Fibroblast of gingiva (primary cell): ENCODE measurements at regions not wholly inside any gene's neighbourhood (a gene's known extent, or its start where the extent isn't known, plus 50 kb on each side); places are given as distances from the start of the nearest gene placed in this dataset.

ENCODE experiments used
- DNase-seq: peaks from one replicate; pipeline ENCODE4 v3.0.0-alpha.2; 2011; ENCODE audit warnings: low read depth

DNA sequence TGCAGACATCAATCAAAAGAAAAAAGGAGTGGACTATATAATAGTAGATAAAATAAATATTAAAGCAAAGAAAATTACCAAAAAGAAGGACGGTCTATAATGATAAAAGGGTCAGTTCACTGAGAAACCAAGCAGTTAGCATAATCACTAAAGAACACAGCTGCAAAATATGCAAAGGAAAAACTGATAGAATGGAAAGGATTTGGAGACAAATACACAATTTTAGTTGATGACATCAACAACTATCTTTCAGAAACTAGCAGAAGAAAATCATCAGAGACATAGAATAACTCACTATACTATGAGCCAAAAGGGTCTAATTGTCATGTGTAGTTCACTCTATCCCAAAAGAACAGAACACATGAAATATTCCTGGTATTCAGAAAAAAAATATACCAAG, 316.4 kb upstream of the IGFBP3 start:
- no peak for DNase-seq

DNA sequence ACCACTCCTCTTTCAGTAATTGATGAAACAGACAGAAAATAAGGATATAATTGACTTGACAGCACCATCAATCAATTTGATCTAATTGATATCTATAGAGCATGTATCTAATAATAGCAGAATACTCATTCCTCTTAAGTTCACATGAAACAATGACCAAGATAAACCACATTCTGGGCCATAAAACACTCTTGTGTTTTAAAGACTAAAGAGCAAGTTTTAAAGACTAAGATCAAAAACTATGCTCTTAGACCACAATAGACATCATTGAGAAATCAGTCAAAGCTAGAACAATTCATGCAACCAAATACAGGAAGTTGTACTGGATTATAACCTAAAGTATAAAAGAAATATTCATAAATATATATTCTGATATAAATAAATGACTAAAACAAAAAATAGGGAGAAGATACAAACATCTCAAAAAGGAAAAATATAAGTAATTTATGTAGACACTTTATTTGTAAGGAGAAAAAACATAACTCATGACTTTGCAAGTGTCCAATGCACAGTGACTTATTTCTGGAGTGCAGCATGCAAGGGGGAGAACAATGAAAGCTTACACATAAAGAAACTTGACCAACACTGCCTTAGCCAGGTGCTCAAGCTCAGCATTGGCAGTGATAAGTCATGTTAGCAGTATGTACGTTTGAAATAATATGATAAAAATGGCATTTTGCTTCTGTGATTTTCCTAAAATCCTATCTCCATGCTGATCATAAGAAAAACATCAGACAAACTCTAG, 312.7 kb upstream of the IGFBP3 start:
- DNase-seq = no peak

DNA sequence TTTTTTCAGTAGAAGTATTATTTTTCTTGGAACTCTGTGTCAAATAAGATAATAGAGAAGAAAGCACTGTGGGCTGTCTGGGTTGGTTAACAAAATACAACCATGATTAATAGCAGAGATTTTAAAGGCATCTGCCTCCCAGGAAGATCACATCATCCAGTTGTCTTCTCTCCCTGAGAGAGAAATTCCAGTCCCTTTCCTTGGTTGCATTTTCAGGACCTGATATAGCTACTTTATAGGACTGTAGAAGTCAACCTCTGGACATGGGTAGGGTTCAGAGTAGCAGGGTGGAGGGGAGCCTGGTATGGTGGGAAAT, 309.9 kb upstream of the IGFBP3 start:
- no peak for DNase-seq

DNA sequence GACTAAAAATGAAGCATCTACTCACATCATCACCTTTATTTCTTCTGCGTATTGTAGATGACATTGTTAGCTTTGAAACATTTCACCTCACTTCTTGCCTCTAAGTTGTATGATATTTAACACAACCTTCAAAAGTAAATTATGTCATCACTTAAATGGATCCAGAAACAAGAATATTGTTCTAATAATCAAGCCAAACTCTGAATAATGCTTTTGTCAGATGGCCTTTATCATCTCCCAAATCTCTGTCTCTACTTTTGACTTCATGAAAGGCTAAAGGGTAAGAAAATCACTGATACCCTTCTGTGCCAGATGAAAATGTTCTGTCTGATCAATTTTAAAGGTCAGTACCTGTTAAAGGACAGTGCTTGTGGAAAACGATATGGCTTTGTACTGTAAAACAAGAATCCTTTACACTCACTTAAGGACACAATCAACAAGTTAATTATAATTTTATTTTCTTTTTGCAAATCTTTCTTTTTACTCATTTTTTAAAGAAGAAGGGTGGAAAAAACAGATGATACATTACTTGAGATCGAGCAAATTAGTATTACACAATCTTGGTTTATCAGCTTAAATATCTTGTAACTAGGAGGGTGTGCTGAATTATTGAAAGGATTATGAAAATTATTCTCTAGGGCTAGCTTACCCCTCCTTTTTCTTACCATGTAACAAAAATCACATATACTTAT, 309.4 kb upstream of the IGFBP3 start:
- no peak for DNase-seq

DNA sequence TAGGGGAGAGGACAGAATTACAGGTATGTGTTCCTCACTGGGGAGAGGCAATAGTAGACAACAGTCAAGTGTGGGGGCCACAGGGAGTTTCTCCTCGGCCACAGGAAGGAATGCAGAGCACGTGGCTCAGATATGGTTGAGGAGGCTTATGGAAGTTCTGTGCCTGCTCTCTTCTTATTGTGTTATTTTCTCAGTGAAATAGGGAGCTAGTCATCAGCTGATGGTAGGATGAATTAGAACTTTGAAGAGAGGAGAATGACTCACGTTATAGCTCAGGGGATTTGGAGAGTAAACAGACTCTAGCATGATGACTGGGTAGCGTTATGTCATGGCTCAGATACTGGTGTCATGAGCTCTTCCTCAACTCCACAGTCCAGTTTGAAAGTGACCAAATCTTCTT, 308.3 kb upstream of the IGFBP3 start:
- DNase-seq = peak; percentile 58

DNA sequence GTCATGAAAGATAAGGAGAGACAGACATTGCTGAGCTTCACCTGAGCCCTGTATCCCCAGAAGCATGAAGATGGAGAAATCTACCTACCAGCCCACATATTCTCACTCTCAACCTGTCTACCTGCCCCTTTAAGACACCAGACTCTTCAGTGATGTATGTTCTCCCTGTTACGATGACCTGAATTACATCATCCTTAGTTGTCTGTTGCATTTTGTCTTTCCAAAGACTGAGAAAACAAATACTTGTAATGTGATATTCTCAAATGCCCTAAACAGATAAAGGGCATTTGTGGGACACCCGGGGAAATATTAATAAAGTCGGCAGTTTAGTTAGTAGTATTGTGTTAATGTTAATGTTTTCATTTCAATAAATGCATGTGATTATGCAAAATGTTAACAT, 305.8 kb upstream of the IGFBP3 start:
- DNase-seq = peak; percentile 9

DNA sequence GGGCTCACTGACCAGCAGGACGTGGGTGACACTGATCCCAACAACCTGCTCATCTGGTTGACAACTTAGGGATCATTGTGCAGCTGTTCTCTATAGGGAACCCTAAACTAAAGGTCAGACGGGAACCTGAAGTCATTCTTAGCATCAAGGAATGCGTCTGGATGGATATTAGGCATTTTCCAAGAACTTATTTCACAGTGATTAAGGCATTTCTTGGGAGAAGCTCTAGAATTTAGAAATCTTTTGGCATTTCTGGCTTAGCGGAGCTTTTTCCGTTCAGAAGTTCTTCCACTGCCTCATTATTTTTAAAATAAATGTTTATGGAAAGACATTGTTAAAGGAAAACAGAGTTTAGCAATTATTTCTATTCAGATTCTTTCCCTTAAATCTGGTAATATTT, 303.3 kb upstream of the IGFBP3 start:
- no peak for DNase-seq

DNA sequence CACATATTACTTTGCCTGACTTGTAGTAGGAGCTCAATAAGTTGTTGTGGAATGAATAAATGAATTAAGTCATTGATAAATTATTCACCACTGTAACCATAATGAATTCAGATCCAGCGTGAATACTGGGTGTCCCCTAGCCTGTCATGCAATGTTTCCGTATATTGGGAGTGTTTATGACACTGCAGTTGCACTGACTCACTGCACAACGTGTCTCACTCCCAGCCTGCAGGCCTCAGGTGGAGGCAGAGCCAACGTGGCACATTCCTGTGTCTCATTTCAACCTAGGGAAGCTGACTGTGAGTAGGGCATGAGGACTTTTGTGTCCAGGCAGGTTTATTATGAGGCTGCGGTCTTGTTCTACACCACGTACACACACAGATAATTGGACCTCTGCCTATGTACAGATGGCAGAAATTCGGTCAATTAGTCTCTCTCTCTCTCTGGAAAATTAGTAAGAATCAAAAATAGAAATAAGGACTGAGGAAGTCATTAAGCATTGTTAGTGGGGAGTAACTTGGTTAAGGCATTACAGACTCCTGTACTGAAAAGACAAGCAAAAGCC, 299.1 kb upstream of the IGFBP3 start:
- no peak for DNase-seq

DNA sequence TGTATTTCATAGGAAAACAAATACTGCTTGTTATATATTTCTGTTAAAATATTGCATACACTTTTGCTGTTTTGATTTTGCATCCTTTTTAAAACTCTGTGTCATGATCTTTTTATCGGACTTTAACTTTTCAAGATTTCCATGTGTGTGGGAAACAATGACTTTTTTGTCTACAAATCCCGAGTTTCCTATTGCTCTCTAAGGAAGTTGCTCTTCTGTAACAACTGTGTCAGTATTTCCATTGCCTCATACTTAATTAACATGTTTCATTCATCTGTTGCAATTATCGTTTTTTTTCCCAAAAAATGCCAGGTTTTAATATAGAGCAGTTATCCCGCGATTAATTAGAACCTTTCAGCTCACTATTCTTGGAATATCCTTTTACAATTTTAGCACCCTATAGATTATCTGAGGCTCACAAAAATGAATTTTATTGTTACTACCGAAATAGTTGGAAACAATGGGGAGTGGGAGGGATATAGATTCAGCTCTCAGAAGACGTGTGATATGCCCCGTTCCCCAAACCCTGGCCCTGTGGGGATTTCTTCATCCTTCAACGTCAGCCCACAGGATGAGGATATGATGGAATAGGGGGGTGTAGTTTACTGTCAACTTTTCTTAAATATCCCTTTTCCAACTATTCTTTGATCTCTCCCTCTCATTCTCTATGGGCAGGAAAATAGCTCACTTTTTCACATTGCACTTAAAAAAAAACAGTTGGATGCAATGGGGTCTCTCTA, 297.6 kb upstream of the IGFBP3 start:
- DNase-seq = peak; percentile 17

DNA sequence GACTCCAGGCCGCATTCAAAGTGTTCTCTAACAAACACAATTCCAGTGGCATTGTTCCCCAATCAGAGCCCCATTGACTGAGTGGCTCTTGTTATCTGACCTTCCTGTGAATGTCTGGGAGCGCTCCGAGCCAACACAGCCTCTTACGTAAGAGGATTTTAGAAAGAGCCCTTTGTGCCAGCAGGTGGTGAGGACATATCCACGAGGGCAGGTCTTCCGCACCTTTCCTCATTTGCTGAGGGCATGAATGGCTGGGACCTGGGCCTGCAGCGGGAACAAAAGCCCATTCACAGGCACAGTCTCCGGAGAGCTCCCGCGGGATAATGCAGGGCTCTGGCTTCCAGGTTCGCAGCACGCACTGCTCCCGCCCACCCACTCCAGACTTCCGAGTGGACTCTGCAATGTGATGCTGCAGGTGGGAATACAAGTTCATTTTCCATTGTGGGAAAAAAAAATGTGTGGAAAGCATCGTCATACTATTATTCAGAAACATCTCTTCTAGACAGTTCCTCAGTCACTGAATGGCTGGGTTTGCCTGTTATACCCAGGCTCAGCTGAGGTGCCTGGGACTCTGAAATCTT, 295.0 kb upstream of the IGFBP3 start:
- no peak for DNase-seq

DNA sequence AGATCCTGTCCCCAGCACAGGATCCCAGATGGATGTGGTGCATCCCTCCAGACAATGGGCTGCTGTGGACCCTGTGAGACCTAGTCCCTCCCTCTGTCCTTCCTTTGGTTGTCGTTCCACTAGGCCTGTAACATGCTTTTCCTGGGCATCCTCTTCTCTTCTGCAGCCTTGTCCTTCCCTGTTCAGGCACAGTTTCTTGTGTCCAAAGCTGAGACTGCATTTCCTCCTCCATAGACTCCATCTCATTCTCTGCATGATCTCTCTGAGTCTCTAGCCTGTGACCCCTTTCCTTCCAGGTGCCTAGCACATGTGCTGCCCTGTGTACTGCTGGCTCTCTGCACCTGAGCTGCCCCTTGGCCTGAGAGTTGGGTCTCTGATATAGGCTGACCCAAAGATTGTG, 293.5 kb upstream of the IGFBP3 start:
- DNase-seq = no peak

DNA sequence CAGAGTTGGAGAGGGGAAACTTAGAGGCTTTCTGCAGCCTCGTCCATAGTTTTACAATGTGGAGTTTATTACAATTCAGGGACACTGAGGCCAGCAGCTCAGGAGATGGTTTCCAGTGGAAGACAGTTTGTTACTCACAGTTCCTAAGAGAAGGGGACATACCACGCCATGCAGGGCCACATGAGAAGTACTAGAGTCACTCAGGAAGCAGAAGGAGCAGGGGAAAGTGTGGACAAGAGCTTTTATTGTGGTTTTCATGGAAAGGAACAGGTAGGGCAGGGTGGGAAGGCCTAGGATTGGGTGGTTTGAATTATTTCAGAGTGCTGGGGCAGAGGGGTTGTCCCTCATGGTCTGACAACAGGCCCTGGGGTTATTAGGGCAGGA, 292.1 kb upstream of the IGFBP3 start:
- DNase-seq = no peak

DNA sequence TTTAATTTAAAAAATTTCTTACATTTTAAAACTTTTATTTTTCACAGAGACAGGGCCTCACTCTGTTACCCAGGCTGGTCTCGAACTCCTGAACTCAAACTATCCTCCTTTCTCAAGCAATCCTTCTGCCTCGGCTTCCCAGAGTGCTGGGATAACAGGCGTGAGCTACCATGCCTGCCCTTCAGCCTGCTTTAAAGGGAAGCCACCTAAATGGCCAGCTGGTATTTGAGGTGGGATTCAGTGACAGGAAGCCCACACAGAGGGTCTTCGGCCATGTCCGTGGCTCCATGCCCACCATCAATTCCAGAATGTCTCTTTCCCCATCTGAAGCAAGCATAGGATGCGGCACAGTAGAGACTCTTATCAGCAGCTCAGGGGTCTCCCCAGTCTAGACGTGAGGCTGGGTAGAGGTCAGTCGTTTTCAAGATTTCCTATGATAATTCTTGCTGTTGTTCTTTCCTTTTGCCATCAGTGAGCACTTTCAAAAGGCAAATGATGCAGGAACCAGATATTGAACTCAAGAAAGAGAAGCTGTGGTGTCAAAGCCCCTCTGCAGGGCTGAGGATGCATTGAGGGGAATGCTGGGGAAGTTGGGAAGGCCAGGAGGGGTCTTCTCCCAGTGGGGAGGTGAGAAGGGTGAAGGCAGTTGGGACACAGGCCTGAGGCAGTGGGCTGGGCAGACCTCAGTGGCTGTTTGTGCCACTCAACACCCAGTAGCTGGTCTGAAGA, 291.5 kb upstream of the IGFBP3 start:
- DNase-seq = no peak

DNA sequence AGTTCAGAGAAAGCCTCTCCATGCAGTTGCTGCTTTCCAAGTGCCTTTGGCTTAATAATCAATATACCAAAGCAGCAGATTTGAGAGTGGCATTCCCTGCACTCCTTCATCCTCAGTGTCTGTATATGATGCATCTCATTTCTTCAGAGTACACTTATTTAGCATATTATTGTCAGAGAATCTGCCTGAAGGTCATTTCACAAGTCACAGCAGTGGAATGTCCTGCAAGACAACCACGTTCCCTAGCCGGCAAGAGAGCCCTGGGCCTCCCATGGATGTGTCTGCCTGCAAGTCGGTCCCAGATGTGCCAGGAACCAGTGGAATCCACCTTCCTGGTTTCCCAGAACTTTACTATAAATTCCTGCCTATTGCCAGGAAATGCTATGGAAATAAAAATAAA, 289.4 kb upstream of the IGFBP3 start:
- peak; percentile 38 for DNase-seq

DNA sequence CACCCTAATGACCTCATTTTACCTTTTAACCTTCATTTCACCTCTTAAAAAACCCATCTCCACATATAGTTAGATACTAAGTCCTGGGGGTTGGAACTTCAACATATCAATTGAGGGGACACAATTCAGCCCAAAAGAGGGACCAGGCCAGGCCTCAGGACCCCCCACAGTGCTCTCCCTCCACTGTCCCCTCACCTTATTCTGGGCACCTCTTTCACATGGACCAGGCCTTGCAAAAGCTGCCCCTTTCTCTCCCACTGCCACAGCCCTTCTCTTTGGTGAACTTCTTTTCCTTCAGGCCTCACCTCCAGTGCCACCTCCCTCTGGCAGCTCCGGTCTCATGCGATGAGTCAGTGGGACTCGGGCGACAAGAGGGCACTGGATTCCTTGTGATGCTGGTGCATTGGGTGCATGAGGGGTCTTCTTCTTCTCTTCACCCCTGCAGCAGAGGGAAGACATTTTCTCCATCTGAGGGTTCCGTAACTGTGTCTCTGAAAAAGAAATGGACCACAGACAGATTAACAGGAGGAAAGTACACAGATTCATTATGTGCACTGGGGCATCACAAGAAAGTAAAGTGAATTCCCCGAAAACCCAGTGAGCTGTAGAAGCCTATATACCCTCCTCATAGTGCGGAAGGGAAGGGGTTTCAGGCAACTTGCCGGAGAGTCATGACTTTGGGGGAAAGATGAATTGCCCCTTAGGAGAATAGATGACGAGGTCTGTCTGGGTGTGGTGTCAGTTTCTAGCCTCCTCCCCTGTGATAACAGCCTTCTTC, 288.7 kb upstream of the IGFBP3 start:
- no peak for DNase-seq

DNA sequence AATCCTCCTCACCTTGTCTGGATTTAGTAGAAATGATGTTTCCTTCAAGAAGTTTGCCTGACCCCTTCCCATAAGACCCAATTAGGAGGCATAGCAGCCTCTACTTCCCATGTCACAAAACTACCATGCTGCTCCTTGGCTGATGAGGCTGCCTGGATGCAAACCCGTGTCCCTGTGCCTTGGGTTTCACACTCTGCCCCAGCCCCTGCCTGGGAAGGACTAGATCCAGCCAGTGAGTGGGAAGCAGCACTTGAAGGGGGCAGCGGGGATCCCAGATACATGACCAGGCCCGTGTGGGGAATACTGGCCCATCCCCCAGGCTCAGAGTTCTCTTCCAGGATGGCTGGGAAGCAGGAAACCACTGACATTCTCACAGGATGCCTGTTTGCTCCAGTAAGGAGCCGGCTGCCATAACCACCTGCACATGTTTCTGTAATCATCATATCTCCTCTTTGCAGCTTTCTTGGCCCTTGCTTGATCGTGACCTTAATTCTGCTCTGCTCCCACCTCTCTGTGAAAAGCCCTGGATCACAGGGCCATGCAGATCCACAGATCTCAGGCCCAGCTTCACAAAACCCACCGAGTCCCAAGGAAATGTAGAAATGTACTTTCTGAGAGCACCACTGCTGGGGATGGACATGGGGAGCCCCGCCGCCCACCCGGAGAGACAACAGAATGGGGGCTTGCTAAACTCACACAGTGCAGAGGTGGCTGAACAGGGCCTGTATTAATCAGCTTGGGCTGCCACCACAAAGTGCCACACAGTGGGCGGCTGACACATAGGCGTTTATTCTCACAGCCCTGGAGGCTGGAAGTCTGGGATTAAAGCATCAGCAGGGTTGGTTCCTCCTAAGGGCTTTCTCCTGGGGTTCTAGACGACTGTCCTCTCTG, 287.8 kb upstream of the IGFBP3 start:
- DNase-seq = no peak

DNA sequence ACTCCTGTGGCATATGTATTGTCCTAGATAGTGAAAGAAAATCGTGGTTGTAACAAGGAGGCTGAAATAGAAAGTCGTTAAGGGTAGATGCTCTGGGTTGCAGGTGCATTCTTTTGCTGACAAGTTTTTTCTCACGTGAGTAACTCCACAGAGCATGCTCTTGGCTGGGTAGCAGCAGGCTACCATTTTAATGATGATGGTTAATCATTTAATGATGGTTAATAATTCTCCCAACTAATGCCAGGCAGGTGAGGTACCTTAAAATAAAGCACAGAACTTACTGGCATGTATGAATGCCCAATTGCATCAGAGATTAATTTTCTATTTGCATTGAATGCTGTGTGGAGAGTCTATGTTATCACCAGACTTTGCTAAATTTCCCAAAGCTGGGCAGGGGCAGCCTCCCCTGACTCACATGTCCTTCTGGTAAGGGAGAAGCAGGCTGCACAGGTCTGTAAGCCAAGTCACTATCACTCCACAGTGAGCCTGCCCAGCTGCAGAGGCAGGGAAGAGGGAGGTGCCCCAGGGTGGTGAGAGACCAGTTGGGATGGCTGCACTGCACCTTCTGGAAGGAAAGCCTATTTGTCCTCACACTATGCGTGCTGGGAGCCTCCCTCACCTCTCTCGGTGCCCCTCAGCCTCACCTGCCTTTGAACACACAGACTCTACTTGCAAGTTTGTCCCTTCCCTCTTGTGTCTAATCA, 287.0 kb upstream of the IGFBP3 start:
- DNase-seq = no peak

DNA sequence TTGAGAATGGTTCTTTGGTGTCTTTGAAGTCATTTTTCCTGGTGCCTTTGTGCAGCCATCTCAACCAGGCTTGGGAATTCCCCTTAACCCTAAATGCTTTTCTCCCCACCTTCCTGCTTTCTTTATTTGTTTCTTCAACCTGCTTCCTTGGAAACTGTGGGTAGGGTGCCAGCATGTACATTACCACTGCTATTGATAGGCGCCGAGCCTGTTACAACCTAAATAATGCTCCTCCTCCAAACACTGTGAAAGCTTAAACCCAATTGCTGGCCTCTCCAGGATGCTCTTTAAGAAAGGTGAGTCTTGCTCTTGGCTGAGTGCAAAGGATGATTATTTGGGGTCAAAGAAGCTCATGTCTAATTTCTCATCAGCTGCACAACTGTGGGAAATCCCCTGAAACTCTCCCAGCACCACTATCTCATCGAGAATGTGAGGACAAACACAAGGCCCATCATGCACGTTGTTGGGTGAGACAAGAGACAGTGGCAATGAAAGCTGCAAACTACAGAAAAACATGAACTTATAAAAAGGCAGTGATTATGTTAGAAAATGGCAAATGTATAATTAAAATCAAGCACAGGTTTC, 285.5 kb upstream of the IGFBP3 start:
- DNase-seq = no peak

DNA sequence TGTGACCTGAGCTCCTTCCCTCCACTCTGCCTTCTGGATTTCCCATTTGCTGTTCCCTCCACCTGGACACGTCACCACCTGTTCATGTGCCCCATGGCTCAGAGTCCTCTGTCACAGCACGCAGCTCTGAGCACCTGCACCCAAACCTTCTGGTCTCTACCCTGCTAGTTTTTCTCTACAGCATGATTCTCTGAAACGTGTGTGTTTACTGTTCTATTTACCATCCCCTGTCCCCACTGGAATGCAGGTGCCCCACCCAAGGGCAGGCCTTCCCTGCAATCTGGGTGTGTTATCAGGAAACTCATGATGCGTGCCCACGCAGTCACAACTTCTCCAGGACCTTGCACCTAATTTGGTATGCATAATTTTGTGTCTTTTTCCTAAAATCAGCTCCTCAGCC, 284.4 kb upstream of the IGFBP3 start:
- no peak for DNase-seq
